ENCODE measurements at regions not wholly inside any gene's neighbourhood (a gene's known extent, or its start where the extent isn't known, plus 50 kb on each side); places are given as distances from the start of the nearest gene placed in this dataset.

GRCh38 chr5:105695941-105696340, 1974.8 kb downstream of the EFNA5 start:
- H3K79me1 ChIP-seq (ENCODE audit: insufficient read depth, low read depth, low read length, poor library complexity, severe bottlenecking) = no peaks in the 10 kb centered on the region
- peaks cover 0 to 5% of the 10 kb centered on the region in 2 experiments; a peak in 3 of 5 replicates for H3K9me3 Mint-ChIP-seq
- no peaks in the 10 kb centered on the region for H3K27me3 Mint-ChIP-seq (ENCODE audit: low read depth)
- H2BK15ac ChIP-seq (ENCODE audit: low read depth, low read length) = no peak overlapping the region
- H3K27me3 ChIP-seq (ENCODE audit: insufficient read depth, low read length) = no peaks in the 10 kb centered on the region
- H3K27ac Mint-ChIP-seq = 0 out of 7 replicates have a peak overlapping the region, but pooled peaks of 1 of the 3 experiments have one; percentile 44
- peak; percentile 35 for DNase-seq
- H3T11ph ChIP-seq (ENCODE audit: low read length) = no peak overlapping the region
- H2BK20ac ChIP-seq (ENCODE audit: low read depth, low read length, poor library complexity, severe bottlenecking) = no peak overlapping the region
- no peak overlapping the region for H2BK12ac ChIP-seq (ENCODE audit: insufficient read length, low read depth, low read length)
- H3K79me2 ChIP-seq (ENCODE audit: insufficient read depth, low read length) = no peaks in the 10 kb centered on the region
- H4K5ac ChIP-seq (ENCODE audit: insufficient read length, low read depth, low read length) = no peak overlapping the region
- H3K56ac ChIP-seq (ENCODE audit: insufficient read length, low read depth, low read length) = no peak overlapping the region
- H4K91ac ChIP-seq (ENCODE audit: insufficient read length, low read depth, low read length) = no peak overlapping the region
- H3K4me2 ChIP-seq (ENCODE audit: insufficient read depth, insufficient read length, low read length) = no peak overlapping the region
- no peak overlapping the region for H2AFZ ChIP-seq (ENCODE audit: low read length)
- no peak overlapping the region for H3K23ac ChIP-seq (ENCODE audit: insufficient read length, low read depth, low read length)
- H3K4me1 Mint-ChIP-seq = peaks cover 9 to 12% of the 10 kb centered on the region in 2 experiments
- no peak overlapping the region for H3K14ac ChIP-seq (ENCODE audit: insufficient read depth, low read length)
- no peak overlapping the region for H3K27ac ChIP-seq (ENCODE audit: insufficient read length, low read depth, low read length)
- H3K9ac ChIP-seq (ENCODE audit: extremely low read depth, insufficient read length, low read length) = no peak overlapping the region
- H3K36me3 Mint-ChIP-seq (ENCODE audit: insufficient read depth in 1 of 3, low read depth in 3 of 3) = peaks cover 3 to 24% (median 5%) of the 10 kb centered on the region in 3 experiments; a peak in 5 of 7 replicates
- H3K4ac ChIP-seq (ENCODE audit: low read depth, low read length) = no peak overlapping the region
- no peaks in the 10 kb centered on the region for H4K20me1 ChIP-seq (ENCODE audit: control insufficient read depth, insufficient read depth, insufficient read length)
- H2AK5ac ChIP-seq (ENCODE audit: insufficient read length, low read length) = no peak overlapping the region
- no peaks in the 10 kb centered on the region for H3K9me3 ChIP-seq (ENCODE audit: control insufficient read depth, low read depth, low read length)
- no peak overlapping the region for H2BK5ac ChIP-seq (ENCODE audit: insufficient read length, low read length)
- TF ChIP-seq CTCF (conservative IDR thresholded peaks at IDR 0.05) = no peak
- H3K4me3 Mint-ChIP-seq = no peak overlapping the region
- no peak overlapping the region for H4K8ac ChIP-seq (replicated peaks; ENCODE audit: insufficient read length, low read depth, low read length)
- WGBS (ENCODE audit: extremely low coverage, insufficient read length, low lambda C conversion rate) = no CpG with 5 or more reads among the region's 2 CpGs
- no peaks in the 10 kb centered on the region for H3K4me1 ChIP-seq (ENCODE audit: insufficient read depth, low read length)
- H3K23me2 ChIP-seq (ENCODE audit: insufficient read length, low read depth, low read length, poor library complexity, severe bottlenecking) = no peaks in the 10 kb centered on the region
- no peak overlapping the region for H2BK120ac ChIP-seq (ENCODE audit: low read depth, low read length, poor library complexity, severe bottlenecking)
- no peak overlapping the region for H3K18ac ChIP-seq (ENCODE audit: insufficient read length, low read depth, low read length)
